IPS DF 4.7 (cell line): ENCODE measurements at regions not wholly inside any gene's neighbourhood (a gene's known extent, or its start where the extent isn't known, plus 50 kb on each side); places are given as distances from the start of the nearest gene placed in this dataset.
"Not testable (repeated sequence)": the region's sequence is repeated elsewhere in the genome, so short reads cannot be mapped to it uniquely, and the experiment has no call there.

Source experiments
- DNase-seq: peaks from one replicate; pipeline ENCODE4 v3.0.0-alpha.2; 2013; ENCODE audit warnings: low spot score; ENCODE audit errors: extremely low read depth

- DNase-seq = no peak
Measured at GRCh38 chr15:99482993-99483392, 82.8 kb upstream of the MEF2A start.

GRCh38 chr15:99485153-99485961 lies 80.4 kb upstream of the MEF2A start:
- DNase-seq = no peak

- DNase-seq = no peak
Measured at GRCh38 chr15:99485992-99486370, 79.8 kb upstream of the MEF2A start.

GRCh38 chr15:99486371-99487336 lies 79.1 kb upstream of the MEF2A start:
- DNase-seq = no peak

GRCh38 chr15:99487337-99487730 lies 78.5 kb upstream of the MEF2A start:
- DNase-seq = no peak

GRCh38 chr15:99492275-99492674 lies 73.5 kb upstream of the MEF2A start:
- DNase-seq = no peak

- DNase-seq = no peak
Measured at GRCh38 chr15:99492716-99493115, 73.1 kb upstream of the MEF2A start.

GRCh38 chr15:99493461-99493860 lies 72.3 kb upstream of the MEF2A start:
- no peak for DNase-seq

- not testable (repeated sequence) for DNase-seq
Measured at GRCh38 chr15:99494536-99495233, 71.1 kb upstream of the MEF2A start.

GRCh38 chr15:99495430-99496301 lies 70.1 kb upstream of the MEF2A start:
- no peak for DNase-seq

GRCh38 chr15:99496302-99496629 lies 69.5 kb upstream of the MEF2A start:
- DNase-seq = no peak

- DNase-seq = no peak
Measured at GRCh38 chr15:99502182-99502581, 63.6 kb upstream of the MEF2A start.

- no peak for DNase-seq
Measured at GRCh38 chr15:99502661-99503060, 63.1 kb upstream of the MEF2A start.

GRCh38 chr15:99503411-99503810 lies 62.4 kb upstream of the MEF2A start:
- no peak for DNase-seq

- no peak for DNase-seq
Measured at GRCh38 chr15:99504071-99504822, 61.5 kb upstream of the MEF2A start.

GRCh38 chr15:99504823-99505551 lies 60.8 kb upstream of the MEF2A start:
- no peak for DNase-seq

- DNase-seq = no peak
Measured at GRCh38 chr15:99506399-99506798, 59.4 kb upstream of the MEF2A start.

GRCh38 chr15:99507016-99507503 lies 58.7 kb upstream of the MEF2A start:
- no peak for DNase-seq
